ENCODE measurements at regions not wholly inside any gene's neighbourhood (a gene's known extent, or its start where the extent isn't known, plus 50 kb on each side); places are given as distances from the start of the nearest gene placed in this dataset.
A peak's percentile ranks its signal among the peaks of the same experiment; 100 is the strongest.

GRCh38 chr7:86592185-86592584, 51.5 kb upstream of the GRM3 start:
- TF ChIP-seq CTCF (conservative IDR thresholded peaks at IDR 0.05; ENCODE audit: low read depth): no peak
- ChIA-PET CTCF (no interaction called here), POLR2A (ENCODE audit: low non-redundant PET) (no interaction called here)
- no peak for DNase-seq (ENCODE audit: low spot score)
- H3K27ac ChIP-seq: no peak overlapping the region

DNA sequence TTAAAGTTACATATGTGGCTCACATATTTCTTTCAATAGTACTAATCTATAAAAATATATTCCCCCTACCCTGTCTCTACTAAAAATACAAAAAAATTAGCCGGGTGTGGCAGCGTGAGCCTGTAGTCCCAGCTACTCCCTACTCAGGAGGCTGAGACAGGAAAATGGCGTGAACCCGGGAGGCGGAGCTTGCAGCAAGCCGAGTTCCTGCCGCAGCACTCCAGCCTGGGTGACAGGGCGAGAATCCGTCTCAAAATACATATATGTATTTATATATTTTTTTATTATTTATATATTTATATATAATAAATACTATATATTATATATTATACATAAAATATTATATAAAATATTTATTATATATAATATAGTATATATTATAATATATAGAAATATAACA, 69.7 kb upstream of the GRM3 start:
- DNase-seq (ENCODE audit: low spot score): no peak
- CTCF ChIA-PET: interaction anchor here (0.6 kb wide), 1 partner anchor 155 kb away, joined by 4 read pairs; no protein-coding TSS in a partner anchor
- POLR2A ChIA-PET (ENCODE audit: low non-redundant PET): no interaction called here
- no peak for TF ChIP-seq CTCF (conservative IDR thresholded peaks at IDR 0.05; ENCODE audit: low read depth)
- H3K27ac ChIP-seq: no peak overlapping the region

GRCh38 chr7:86558680-86559501, 84.8 kb upstream of the GRM3 start:
- ChIA-PET POLR2A (ENCODE audit: low non-redundant PET) (interaction anchor here (0.7 kb wide), 1 partner anchor 729 kb away, joined by 3 read pairs; no protein-coding TSS in a partner anchor), CTCF (no interaction called here)
- no peak overlapping the region for H3K27ac ChIP-seq
- TF ChIP-seq CTCF (conservative IDR thresholded peaks at IDR 0.05; ENCODE audit: low read depth): no peak
- peak; percentile 12 for DNase-seq (ENCODE audit: low spot score)

DNA sequence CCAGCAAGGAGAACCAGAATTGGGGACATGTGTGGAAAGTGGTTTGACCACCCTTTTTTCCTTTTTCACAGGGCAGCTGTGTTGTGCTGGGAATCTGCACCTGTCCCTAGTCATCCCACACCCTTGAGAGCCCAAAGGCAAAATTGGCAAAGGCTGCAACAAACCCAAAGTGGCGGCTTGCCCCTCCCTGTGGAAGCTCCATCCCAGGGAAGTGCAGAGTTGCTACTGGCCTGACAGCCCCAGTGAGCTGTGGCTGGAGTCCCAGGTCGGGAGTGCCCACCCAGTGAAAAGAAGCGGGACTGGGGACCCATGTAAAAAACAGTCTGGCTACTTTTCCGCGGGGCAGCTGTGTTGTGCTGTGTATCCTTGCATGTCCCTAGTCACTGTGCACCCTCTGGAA, 109.1 kb upstream of the GRM3 start:
- POLR2A ChIA-PET (ENCODE audit: low non-redundant PET): no interaction called here
- H3K27ac ChIP-seq: no peak overlapping the region
- no peak for DNase-seq (ENCODE audit: low spot score)
- TF ChIP-seq CTCF (conservative IDR thresholded peaks at IDR 0.05; ENCODE audit: low read depth): no peak
- CTCF ChIA-PET: interaction anchor here (0.7 kb wide), 1 partner anchor 981 kb away, joined by 4 read pairs; no protein-coding TSS in a partner anchor

- no peak for DNase-seq (ENCODE audit: low spot score)
- TF ChIP-seq CTCF (conservative IDR thresholded peaks at IDR 0.05; ENCODE audit: low read depth): no peak
- CTCF ChIA-PET: no interaction called here
Measured at GRCh38 chr7:86504229-86504628, 139.5 kb upstream of the GRM3 start.

DNA sequence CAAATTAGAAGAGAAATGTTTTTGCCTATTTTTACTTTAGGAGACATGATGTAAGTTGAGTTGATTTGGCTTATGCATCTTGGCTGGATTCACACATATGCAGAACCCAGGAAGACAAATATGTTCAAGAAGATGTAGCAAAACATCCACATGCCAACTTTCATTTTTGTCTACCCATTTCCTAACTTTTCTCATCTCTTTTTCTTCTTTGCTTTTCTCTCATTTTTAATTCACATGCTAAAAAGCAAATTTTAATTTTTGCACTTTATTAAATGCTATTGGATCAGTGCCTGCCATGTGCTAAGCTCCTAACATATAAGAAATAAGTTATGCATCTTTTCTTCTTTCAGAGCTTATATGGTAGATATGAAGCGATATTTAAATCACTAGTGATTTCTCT, 143.7 kb upstream of the GRM3 start:
- ChIA-PET CTCF (no interaction called here), POLR2A (ENCODE audit: low non-redundant PET) (no interaction called here)
- no peak for DNase-seq (ENCODE audit: low spot score)
- no peak for TF ChIP-seq CTCF (conservative IDR thresholded peaks at IDR 0.05; ENCODE audit: low read depth)
- no peak overlapping the region for H3K27ac ChIP-seq

More at GRCh38 chr7:86504229-86504628, 139.5 kb upstream of the GRM3 start:
- no peak overlapping the region for H3K27ac ChIP-seq
- POLR2A ChIA-PET (ENCODE audit: low non-redundant PET): no interaction called here

Measured in RWPE1 (cell line).